Urinary bladder (tissue), 3 donors: ENCODE measurements at regions not wholly inside any gene's neighbourhood (a gene's known extent, or its start where the extent isn't known, plus 50 kb on each side); places are given as distances from the start of the nearest gene placed in this dataset.
"Not testable (repeated sequence)": the region's sequence is repeated elsewhere in the genome, so short reads cannot be mapped to it uniquely, and the experiment has no call there.

Experiments used
- DNase-seq: peaks from one replicate; pipeline ENCODE4 v3.0.0-alpha.2; 2015; ENCODE audit errors: extremely low spot score
- H3K27ac ChIP-seq: one replicate; pipeline ENCODE4 v1.5.1; 2013; ENCODE audit warnings: low read depth, mild to moderate bottlenecking, moderate library complexity
- H3K36me3 ChIP-seq: one replicate; pipeline ENCODE4 v1.6.1; 2013; ENCODE audit warnings: mild to moderate bottlenecking, moderate library complexity; ENCODE audit not compliant: insufficient read depth
- H3K4me1 ChIP-seq: one replicate; pipeline ENCODE4 v1.6.1; 2013; ENCODE audit warnings: mild to moderate bottlenecking, moderate library complexity; ENCODE audit not compliant: insufficient read depth
- H3K4me3 ChIP-seq: one replicate; pipeline ENCODE4 v1.5.1; 2013; ENCODE audit warnings: low read depth, low read length
- WGBS: extraction: QIAGEN DNeasy Blood & Tissue Kit; methylation state at CpG from one replicate; pipeline ENCODE4 v1.1.7; 2013; 5-methylcytosine and 5-hydroxymethylcytosine counted together
- donor health status: healthy with polysubstance abuse.
- donor health status: healthy.

GRCh38 chr14:81584495-81584894 lies 50.8 kb upstream of the SEL1L start:
- Histone ChIP-seq H3K4me1 (no peaks in the 10 kb centered on the region), H3K4me3 (no peak overlapping the region), H3K27ac (no peak overlapping the region), H3K36me3 (no peaks in the 10 kb centered on the region)
- no peak for DNase-seq
- WGBS: 90% methylated on average over 2 of the region's 2 CpGs

GRCh38 chr14:81589381-81590065 lies 55.9 kb upstream of the SEL1L start:
- DNase-seq: no peak
- WGBS: 88% methylated on average over 7 of the region's 7 CpGs
- H3K36me3 ChIP-seq: no peaks in the 10 kb centered on the region

GRCh38 chr14:81591266-81591665 lies 57.6 kb upstream of the SEL1L start:
- no peak for DNase-seq
- no peak overlapping the region for H3K27ac ChIP-seq
- H3K36me3 ChIP-seq: no peaks in the 10 kb centered on the region
- no peaks in the 10 kb centered on the region for H3K4me1 ChIP-seq
- WGBS: 83% methylated on average over 3 of the region's 3 CpGs
- no peak overlapping the region for H3K4me3 ChIP-seq

More at GRCh38 chr14:81589381-81590065, 55.9 kb upstream of the SEL1L start:
- H3K4me3 ChIP-seq: no peak overlapping the region
- no peak overlapping the region for H3K27ac ChIP-seq
- no peaks in the 10 kb centered on the region for H3K4me1 ChIP-seq

- Histone ChIP-seq H3K27ac (no peak overlapping the region), H3K4me3 (no peak overlapping the region), H3K4me1 (no peaks in the 10 kb centered on the region), H3K36me3 (no peaks in the 10 kb centered on the region)
- DNase-seq: no peak
- WGBS: 30% methylated on average over 6 of the region's 6 CpGs
Measured at GRCh38 chr14:81594012-81594411, 60.4 kb upstream of the SEL1L start.

DNA sequence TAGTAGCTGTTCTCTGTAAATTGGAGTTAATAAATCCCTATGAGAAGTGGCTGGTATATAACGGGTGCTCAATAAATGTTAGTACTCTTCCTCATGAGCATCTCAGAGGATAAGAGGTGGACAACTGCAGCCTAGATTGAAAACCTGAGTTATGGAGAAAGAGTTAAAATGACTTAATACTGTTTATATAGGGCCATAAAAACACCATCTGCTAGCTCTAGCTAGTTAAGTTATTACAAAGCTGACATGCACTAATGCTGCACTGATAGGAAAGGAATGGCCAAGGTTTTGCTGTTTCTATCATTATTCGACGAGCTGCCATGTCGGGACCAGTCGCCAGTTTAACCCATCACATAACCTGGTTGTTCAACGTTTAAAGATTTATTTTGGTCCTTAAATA lies 72.0 kb upstream of the SEL1L start:
- no peak for DNase-seq
- WGBS: 26% methylated on average over 6 of the region's 6 CpGs
- H3K4me3 ChIP-seq: no peak overlapping the region
- no peaks in the 10 kb centered on the region for H3K36me3 ChIP-seq
- no peak overlapping the region for H3K27ac ChIP-seq
- peaks cover 2% of the 10 kb centered on the region for H3K4me1 ChIP-seq

- Histone ChIP-seq H3K4me3 (no peak overlapping the region), H3K36me3 (no peaks in the 10 kb centered on the region), H3K27ac (no peak overlapping the region), H3K4me1 (no peaks in the 10 kb centered on the region)
- 55% methylated on average over 6 of the region's 6 CpGs for WGBS
- DNase-seq: no peak
Measured at GRCh38 chr14:81613341-81614045, 79.8 kb upstream of the SEL1L start.

GRCh38 chr14:81614302-81614701 lies 80.6 kb upstream of the SEL1L start:
- H3K4me1 ChIP-seq, H3K4me3 ChIP-seq, H3K36me3 ChIP-seq, DNase-seq, H3K27ac ChIP-seq: not testable (repeated sequence)
- 90% methylated on average over 9 of the region's 9 CpGs for WGBS

GRCh38 chr14:81618695-81619094 lies 85.0 kb upstream of the SEL1L start:
- no peak overlapping the region for H3K4me3 ChIP-seq
- H3K27ac ChIP-seq: no peak overlapping the region
- 61% methylated on average over 3 of the region's 3 CpGs for WGBS
- H3K4me1 ChIP-seq: no peaks in the 10 kb centered on the region
- no peak for DNase-seq
- no peaks in the 10 kb centered on the region for H3K36me3 ChIP-seq

DNA sequence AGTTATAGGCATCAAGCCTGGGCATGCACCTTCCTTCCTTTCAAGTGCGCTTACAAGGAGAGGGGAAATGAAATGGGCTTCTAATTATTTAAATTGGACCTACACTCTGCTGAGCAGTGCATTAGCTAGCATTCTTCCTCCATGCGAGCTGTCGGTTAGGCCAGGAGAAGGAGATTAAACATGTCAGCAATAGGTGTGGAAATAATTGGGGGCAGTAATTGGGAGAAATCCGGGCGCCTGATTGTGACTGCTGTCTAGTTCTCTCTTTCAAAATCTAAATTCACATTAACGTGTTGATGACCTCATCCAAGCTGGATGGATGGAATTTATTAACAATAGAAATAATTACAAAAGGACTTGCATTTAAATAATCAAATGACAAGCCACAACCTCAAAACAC lies 86.2 kb upstream of the SEL1L start:
- H3K4me3 ChIP-seq: no peak overlapping the region
- H3K27ac ChIP-seq: no peak overlapping the region
- H3K36me3 ChIP-seq: no peaks in the 10 kb centered on the region
- H3K4me1 ChIP-seq: no peaks in the 10 kb centered on the region
- DNase-seq: no peak
- WGBS: 84% methylated on average over 6 of the region's 6 CpGs

DNA sequence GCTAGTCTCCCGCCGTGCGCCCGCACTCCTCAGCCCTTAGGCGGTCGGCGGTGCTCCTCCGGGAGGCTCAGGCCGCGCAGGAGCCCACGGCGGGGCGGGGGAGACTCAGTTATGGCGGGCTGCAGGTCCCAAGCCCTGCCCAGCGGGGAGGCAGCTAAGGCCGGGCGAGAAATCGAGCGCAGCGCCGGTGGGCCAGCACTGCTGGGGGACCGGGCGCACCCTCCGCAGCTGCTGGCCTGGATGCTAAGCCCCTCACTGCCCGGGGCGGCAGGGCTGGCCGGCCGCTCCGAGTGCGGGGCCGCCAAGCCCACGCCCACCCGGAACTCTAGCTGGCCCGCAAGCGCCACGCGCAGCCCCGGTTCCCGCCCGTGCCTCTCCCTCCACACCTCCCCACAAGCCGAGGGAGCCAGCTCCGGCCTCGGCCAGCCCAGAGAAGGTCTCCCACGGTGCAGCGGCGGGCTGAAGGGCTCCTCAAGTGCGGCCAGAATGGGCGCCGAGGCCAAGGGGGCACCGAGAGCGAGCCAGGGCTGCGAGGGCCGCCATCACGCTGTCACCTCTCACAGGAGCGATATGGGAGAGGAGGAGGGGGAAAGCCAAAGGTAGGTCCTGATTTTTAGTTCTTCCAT lies 90.2 kb upstream of the SEL1L start:
- not testable (repeated sequence) for DNase-seq, H3K36me3 ChIP-seq, H3K4me1 ChIP-seq, H3K27ac ChIP-seq, H3K4me3 ChIP-seq
- WGBS: 94% methylated on average over 55 of the region's 55 CpGs

DNA sequence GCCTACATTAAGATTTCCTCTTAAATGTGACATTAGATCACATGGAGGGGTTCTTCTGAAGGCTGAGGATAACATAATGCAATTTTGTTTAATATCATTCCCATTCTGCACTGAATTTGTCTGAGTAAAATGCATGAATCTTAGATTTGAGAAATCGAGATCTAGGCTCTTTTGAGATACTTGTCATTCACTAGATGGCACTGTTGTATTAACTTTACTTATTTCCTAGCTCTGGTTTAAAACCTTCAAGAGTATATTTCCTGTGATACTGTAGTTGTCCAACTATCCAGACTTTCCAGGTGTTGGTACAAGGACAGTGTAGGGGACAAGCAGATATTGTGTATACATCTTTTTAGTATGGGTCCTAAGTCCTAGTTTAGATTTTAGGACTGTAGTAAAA lies 91.7 kb upstream of the SEL1L start:
- DNase-seq: peak; percentile 31
- H3K27ac ChIP-seq: no peak overlapping the region
- H3K4me1 ChIP-seq: no peaks in the 10 kb centered on the region
- H3K36me3 ChIP-seq: no peaks in the 10 kb centered on the region
- WGBS: 8% methylated on average over 1 of the region's 1 CpG
- H3K4me3 ChIP-seq: no peak overlapping the region

GRCh38 chr14:81632157-81632556 lies 98.5 kb upstream of the SEL1L start:
- Histone ChIP-seq H3K36me3 (no peaks in the 10 kb centered on the region), H3K4me1 (no peaks in the 10 kb centered on the region), H3K4me3 (no peak overlapping the region), H3K27ac (no peak overlapping the region)
- no peak for DNase-seq

DNA sequence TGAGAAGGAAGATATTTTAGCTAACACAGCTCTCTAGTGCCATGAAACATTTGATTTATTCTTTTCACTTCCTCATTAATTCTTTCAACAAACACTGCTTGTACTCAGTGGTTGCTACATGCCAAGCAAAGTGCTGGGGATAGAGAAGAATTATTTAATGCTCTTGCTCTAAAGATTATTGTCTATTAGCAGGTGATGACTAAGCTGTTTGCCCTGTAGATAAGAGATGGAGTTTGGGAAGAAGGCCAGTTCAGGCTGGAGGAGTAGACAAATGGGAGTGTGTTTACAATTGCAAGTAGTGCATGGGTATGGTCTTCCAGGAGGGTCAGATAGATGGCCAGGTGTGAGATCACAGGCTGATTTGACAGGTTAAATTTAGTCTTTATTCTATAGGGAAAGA lies 99.8 kb upstream of the SEL1L start:
- Histone ChIP-seq H3K36me3 (no peaks in the 10 kb centered on the region), H3K27ac (no peak overlapping the region), H3K4me1 (no peaks in the 10 kb centered on the region), H3K4me3 (no peak overlapping the region)
- DNase-seq: no peak

DNA sequence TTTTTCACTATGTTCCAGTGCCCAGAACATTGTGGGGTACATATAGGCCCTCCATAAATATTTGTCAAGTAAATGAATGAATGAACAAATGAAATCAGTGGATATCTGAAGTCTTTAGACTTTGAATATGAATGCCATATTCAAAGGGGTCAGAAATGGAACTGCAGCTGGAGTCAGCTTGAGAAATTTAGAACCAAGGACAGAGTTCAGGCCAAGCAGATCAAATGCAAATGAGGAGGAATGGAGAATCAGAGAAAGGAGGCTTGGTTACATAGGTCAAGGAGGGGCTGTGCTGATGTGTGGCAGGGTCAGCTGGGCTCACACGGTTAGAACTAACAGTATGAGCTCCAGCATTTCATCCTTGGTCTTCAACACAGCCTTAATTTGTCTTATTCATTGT lies 104.0 kb upstream of the SEL1L start:
- H3K4me1 ChIP-seq: no peaks in the 10 kb centered on the region
- no peak overlapping the region for H3K27ac ChIP-seq
- H3K36me3 ChIP-seq: no peaks in the 10 kb centered on the region
- no peak for DNase-seq
- H3K4me3 ChIP-seq: no peak overlapping the region
- 63% methylated on average over 1 of the region's 1 CpG for WGBS
